Tibial artery (tissue), 4 donors: ENCODE measurements at regions not wholly inside any gene's neighbourhood (a gene's known extent, or its start where the extent isn't known, plus 50 kb on each side); places are given as distances from the start of the nearest gene placed in this dataset.

Source experiments
- DNase-seq, 2 donors: peaks; one replicate each; pipeline ENCODE4 v3.0.0-alpha.2; 2019
- H3K27ac ChIP-seq, 2 donors: fragments of 200-600 bp; sonication (generic) in 1 of 2; 1 replicate in 1 of 2; 2 replicates in 1 of 2; pipeline ENCODE4 v1.5.1; 2018 to 2019; ENCODE audit warnings: mild to moderate bottlenecking in 1 of 2
- H3K27me3 ChIP-seq, 2 donors: fragments of 200-600 bp; sonication (generic) in 1 of 2; one replicate each; pipeline versions ENCODE4 v1.5.1 to v1.6.0; 2016 to 2019
- H3K36me3 ChIP-seq, 3 donors: fragments of 200-600 bp; sonication (generic) in 2 of 3; one replicate each; pipeline ENCODE4 v1.5.1; 2016 to 2019; ENCODE audit warnings: mild to moderate bottlenecking in 2 of 3
- H3K4me1 ChIP-seq, 4 donors: fragments of 200-600 bp; sonication (generic) in 2 of 4; 1 replicate in 3 of 4; 2 replicates in 1 of 4; pipeline ENCODE4 v1.5.1; 2016 to 2019
- H3K4me3 ChIP-seq, 2 donors: fragments of 200-600 bp; sonication (generic) in 1 of 2; 1 replicate in 1 of 2; 2 replicates in 1 of 2; pipeline ENCODE4 v1.5.1; 2018 to 2019; ENCODE audit warnings: mild to moderate bottlenecking in 2 of 2
- H3K9me3 ChIP-seq, 3 donors: fragments of 200-600 bp; sonication (generic) in 1 of 3; one replicate each; pipeline ENCODE4 v1.5.1; 2016 to 2019
- CTCF ChIP-seq, 2 experiments: fragments of 200-600 bp in 1 of 2; fragments of 450-650 bp in 1 of 2; IDR thresholded peaks; one replicate each; pipeline ENCODE4 v1.5.1; 2017 to 2019; ENCODE audit warnings: antibody characterized with exemption in 2 of 2, mild to moderate bottlenecking in 1 of 2, moderate library complexity in 1 of 2
- intact Hi-C: fragments of 100-400 bp; cut with DNase I; formaldehyde crosslinking; loops from one replicate; pipeline ENCODE4 v1.15.0; 2023; ENCODE audit warnings: low total_unique reads

- Histone ChIP-seq H3K9me3 (no peaks in the 10 kb centered on the region), H3K27me3 (no peaks in the 10 kb centered on the region), H3K27ac (no peak overlapping the region), H3K4me1 (no peaks in the 10 kb centered on the region), H3K36me3 (no peaks in the 10 kb centered on the region), H3K4me3 (no peak overlapping the region)
- no peak for DNase-seq
- intact Hi-C loops: no loop called here
- no peak for TF ChIP-seq CTCF (IDR thresholded peaks at IDR 0.05)
Observed at GRCh38 chr2:104562537-104562936, 291.4 kb upstream of the POU3F3 start.

- Histone ChIP-seq H3K27me3 (no peaks in the 10 kb centered on the region), H3K4me1 (no peaks in the 10 kb centered on the region), H3K4me3 (no peak overlapping the region), H3K27ac (no peak overlapping the region), H3K9me3 (no peaks in the 10 kb centered on the region), H3K36me3 (no peaks in the 10 kb centered on the region)
- intact Hi-C loops: no loop called here
- no peak for TF ChIP-seq CTCF (IDR thresholded peaks at IDR 0.05)
- no peak for DNase-seq
Observed at GRCh38 chr2:104563398-104563996, 290.4 kb upstream of the POU3F3 start.

- no peak overlapping the region for H3K4me3 ChIP-seq
- no peaks in the 10 kb centered on the region for H3K9me3 ChIP-seq
- no peaks in the 10 kb centered on the region for H3K27me3 ChIP-seq
- intact Hi-C loops: no loop called here
- H3K36me3 ChIP-seq: no peaks in the 10 kb centered on the region
- no peak for DNase-seq
- H3K27ac ChIP-seq: no peak overlapping the region
- TF ChIP-seq CTCF (IDR thresholded peaks at IDR 0.05): no peak
- H3K4me1 ChIP-seq: no peaks in the 10 kb centered on the region
Observed at GRCh38 chr2:104568247-104568646, 285.7 kb upstream of the POU3F3 start.

DNA sequence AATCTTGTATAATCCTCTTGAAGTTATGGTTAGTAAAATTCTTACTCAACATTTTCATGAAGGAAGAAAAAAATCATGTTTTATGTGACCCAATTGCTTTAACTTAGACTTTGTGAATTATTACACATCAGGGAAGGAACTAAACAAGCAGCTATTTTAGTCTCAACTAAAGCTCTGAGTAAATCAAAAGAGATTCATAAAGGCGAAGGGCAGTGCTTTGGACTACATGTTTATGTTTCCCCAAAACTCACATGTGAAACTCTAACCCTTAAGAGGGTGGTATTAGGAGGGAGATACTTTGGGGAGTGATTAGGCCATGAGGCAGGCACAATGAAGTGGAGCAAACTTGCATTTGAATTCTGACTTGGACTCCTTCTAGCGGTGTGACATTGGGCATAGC is 283.7 kb upstream of the POU3F3 start:
- Histone ChIP-seq H3K27me3 (no peaks in the 10 kb centered on the region), H3K4me1 (no peaks in the 10 kb centered on the region), H3K36me3 (no peaks in the 10 kb centered on the region), H3K9me3 (no peaks in the 10 kb centered on the region), H3K4me3 (no peak overlapping the region), H3K27ac (no peak overlapping the region)
- no peak for DNase-seq
- TF ChIP-seq CTCF (IDR thresholded peaks at IDR 0.05): no peak
- intact Hi-C loops: no loop called here

DNA sequence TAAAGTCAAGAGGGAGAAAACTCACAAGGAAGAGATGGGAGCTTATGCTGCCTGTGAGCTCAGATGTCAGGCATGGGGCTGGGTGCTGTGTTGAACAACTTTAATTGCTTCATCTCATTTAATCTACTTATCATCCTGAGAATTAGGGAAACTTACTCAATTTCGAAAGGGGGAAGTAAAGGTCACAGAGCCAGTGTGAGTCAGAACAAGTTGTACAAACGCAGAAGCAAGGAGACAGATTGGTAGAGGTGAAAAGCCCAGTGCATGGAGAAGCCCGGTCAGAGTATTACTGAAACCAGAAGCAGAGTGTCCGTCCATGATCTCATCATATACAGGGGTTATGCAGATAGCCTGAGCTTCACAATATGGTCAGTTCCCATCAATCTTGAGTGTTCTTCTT is 281.1 kb upstream of the POU3F3 start:
- Histone ChIP-seq H3K9me3 (no peaks in the 10 kb centered on the region), H3K27me3 (no peaks in the 10 kb centered on the region), H3K4me3 (no peak overlapping the region), H3K4me1 (no peaks in the 10 kb centered on the region), H3K27ac (no peak overlapping the region), H3K36me3 (no peaks in the 10 kb centered on the region)
- TF ChIP-seq CTCF (IDR thresholded peaks at IDR 0.05): no peak
- intact Hi-C loops: no loop called here
- DNase-seq: no peak

- no peaks in the 10 kb centered on the region for H3K4me1 ChIP-seq
- intact Hi-C loops: no loop called here
- DNase-seq: no peak
- no peak overlapping the region for H3K4me3 ChIP-seq
- no peaks in the 10 kb centered on the region for H3K36me3 ChIP-seq
- H3K27me3 ChIP-seq: peaks cover 0 to 6% of the 10 kb centered on the region in 2 donors
- H3K9me3 ChIP-seq: no peaks in the 10 kb centered on the region
- no peak for TF ChIP-seq CTCF (IDR thresholded peaks at IDR 0.05)
- H3K27ac ChIP-seq: no peak overlapping the region
Observed at GRCh38 chr2:104574367-104574766, 279.5 kb upstream of the POU3F3 start.
